ENCODE measurements at regions not wholly inside any gene's neighbourhood (a gene's known extent, or its start where the extent isn't known, plus 50 kb on each side); places are given as distances from the start of the nearest gene placed in this dataset.
A peak's percentile ranks its signal among the peaks of the same experiment; 100 is the strongest.
"Not testable (repeated sequence)": the region's sequence is repeated elsewhere in the genome, so short reads cannot be mapped to it uniquely, and the experiment has no call there.

DNA sequence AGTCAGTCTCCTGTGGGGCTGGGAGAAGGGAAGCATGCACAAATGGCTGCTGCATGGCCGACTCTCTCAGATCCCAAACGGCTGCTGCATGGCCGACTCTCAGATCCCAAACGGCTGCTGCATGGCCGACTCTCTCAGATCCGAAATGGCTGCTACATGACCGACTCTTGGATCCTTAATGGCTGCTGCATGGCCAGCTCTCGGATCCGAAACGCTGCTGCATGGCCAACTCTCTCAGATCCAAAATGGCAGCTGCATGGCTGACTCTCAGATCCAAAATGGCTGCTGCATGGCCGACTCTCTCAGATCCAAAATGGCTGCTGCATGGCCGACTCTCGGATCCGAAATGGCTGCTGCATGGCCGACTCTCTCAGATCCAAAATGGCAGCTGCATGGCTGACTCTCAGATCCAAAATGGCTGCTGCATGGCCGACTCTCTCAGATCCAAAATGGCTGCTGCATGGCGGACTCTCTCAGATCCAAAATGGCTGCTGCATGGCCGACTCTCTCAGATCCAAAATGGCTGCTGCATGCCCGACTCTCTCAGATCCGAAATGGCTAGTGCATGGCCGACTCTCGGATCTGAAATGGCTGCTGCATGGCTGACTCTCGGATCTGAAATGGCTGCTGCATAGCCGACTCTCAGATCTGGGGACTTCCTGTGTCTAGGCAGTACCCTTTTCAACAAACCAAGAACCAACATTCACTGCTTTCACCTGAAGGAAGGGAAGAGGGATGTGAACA, 284.8 kb upstream of the SMIM21 start:
- H3F3A ChIP-seq (replicated peaks; ENCODE audit: low read depth); H3K27ac Mint-ChIP-seq; H3K4me1 Mint-ChIP-seq; H3K79me2 ChIP-seq (replicated peaks; ENCODE audit: insufficient read depth); DNase-seq (ENCODE audit: low spot score); H3K4me3 ChIP-seq; H3K27me3 ChIP-seq (ENCODE audit: insufficient read depth); H4K20me1 ChIP-seq (replicated peaks; ENCODE audit: insufficient read depth); H3K36me3 ChIP-seq (ENCODE audit: insufficient read depth); H3K27me3 Mint-ChIP-seq (ENCODE audit: insufficient read depth, low read depth, poor library complexity); ATAC-seq; H3K4me1 ChIP-seq (ENCODE audit: insufficient read depth); H3K9me2 ChIP-seq (ENCODE audit: insufficient read depth); H3K4me3 Mint-ChIP-seq; H3K27ac ChIP-seq (ENCODE audit: low read depth); H3K4me2 ChIP-seq: not testable (repeated sequence)
- peaks cover 13% of the 10 kb centered on the region for H3K36me3 Mint-ChIP-seq (ENCODE audit: low read depth)
- peaks cover 15% of the 10 kb centered on the region for H3K9me3 Mint-ChIP-seq
- H2AFZ ChIP-seq = 0 out of 2 replicates have a peak overlapping the region, but pooled peaks have one; percentile 57

DNA sequence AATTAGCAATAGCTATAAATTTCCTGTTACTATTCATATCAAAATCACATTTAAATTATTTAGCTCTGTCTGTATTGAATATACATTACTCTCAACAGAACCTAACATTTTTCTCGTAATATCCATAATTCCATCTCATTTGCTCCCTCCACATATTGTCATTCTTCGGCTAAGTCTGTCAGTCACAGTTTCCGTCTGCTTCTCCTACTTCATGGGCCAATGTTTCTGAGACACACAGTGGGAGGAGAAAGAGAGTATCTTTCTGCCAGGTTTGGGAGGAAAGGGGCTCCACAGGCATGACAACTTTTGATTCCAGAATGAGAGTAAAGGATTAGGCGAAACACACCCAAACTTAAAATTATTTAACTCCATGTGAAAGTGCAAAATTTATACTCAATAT, 273.1 kb upstream of the SMIM21 start:
- H3K4me3 ChIP-seq = no peak overlapping the region
- ATAC-seq (no peak), DNase-seq (ENCODE audit: low spot score) (no peak)
- H3K36me3 ChIP-seq (ENCODE audit: insufficient read depth) = no peaks in the 10 kb centered on the region
- Mint-ChIP-seq H3K9me3 (peaks cover 41% of the 10 kb centered on the region), H3K4me3 (no peak overlapping the region), H3K36me3 (ENCODE audit: low read depth) (peaks cover 25% of the 10 kb centered on the region), H3K27ac (no peak overlapping the region), H3K4me1 (no peaks in the 10 kb centered on the region), H3K27me3 (ENCODE audit: insufficient read depth, low read depth, poor library complexity) (peaks cover 2% of the 10 kb centered on the region)
- H3K79me2 ChIP-seq (replicated peaks; ENCODE audit: insufficient read depth) = no peaks in the 10 kb centered on the region
- no peaks in the 10 kb centered on the region for H4K20me1 ChIP-seq (replicated peaks; ENCODE audit: insufficient read depth)
- TF ChIP-seq EZH2phosphoT487 (IDR thresholded peaks at IDR 0.05; ENCODE audit: unreplicated experiment) = no peak
- no peaks in the 10 kb centered on the region for H3K27me3 ChIP-seq (ENCODE audit: insufficient read depth)
- no peak overlapping the region for H3K4me2 ChIP-seq
- no peak overlapping the region for H2AFZ ChIP-seq
- H3K27ac ChIP-seq (ENCODE audit: low read depth) = no peak overlapping the region
- H3K9me2 ChIP-seq (ENCODE audit: insufficient read depth) = no peaks in the 10 kb centered on the region
- H3F3A ChIP-seq (replicated peaks; ENCODE audit: low read depth) = no peaks in the 10 kb centered on the region
- H3K4me1 ChIP-seq (ENCODE audit: insufficient read depth) = no peaks in the 10 kb centered on the region

DNA sequence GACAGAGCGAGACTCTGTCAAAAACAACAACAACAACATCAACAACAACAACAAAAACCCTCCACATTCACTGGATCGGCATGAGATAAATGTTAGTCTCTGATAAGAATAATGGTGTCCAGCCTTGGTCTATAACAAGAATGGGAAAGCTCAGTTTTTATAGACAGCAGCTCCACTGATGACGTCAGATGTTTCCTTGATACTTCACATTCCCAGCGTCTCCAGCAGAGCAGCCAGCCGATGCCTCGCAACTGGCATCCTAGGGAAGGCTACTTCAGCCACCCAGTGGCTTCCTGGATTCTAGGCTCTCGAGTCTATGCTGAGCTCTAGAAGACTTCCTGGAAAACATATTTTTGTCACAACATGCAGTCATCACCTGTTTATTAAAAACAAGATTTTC, 271.4 kb upstream of the SMIM21 start:
- H3K79me2 ChIP-seq (replicated peaks; ENCODE audit: insufficient read depth) = no peaks in the 10 kb centered on the region
- ATAC-seq = no peak
- H3K4me3 ChIP-seq = no peak overlapping the region
- no peak overlapping the region for H2AFZ ChIP-seq
- H3K36me3 ChIP-seq (ENCODE audit: insufficient read depth) = no peaks in the 10 kb centered on the region
- no peak overlapping the region for H3K27ac Mint-ChIP-seq
- H3K27me3 ChIP-seq (ENCODE audit: insufficient read depth) = no peaks in the 10 kb centered on the region
- H3F3A ChIP-seq (replicated peaks; ENCODE audit: low read depth) = no peaks in the 10 kb centered on the region
- H3K4me1 Mint-ChIP-seq = peaks cover 7% of the 10 kb centered on the region; the same call in 2 of the 3 replicates
- no peak for DNase-seq (ENCODE audit: low spot score)
- H3K27ac ChIP-seq (ENCODE audit: low read depth) = no peak overlapping the region
- H4K20me1 ChIP-seq (replicated peaks; ENCODE audit: insufficient read depth) = no peaks in the 10 kb centered on the region
- peaks cover 29% of the 10 kb centered on the region for H3K9me3 Mint-ChIP-seq
- H3K9me2 ChIP-seq (ENCODE audit: insufficient read depth) = no peaks in the 10 kb centered on the region
- H3K4me2 ChIP-seq = no peak overlapping the region
- peaks cover 25% of the 10 kb centered on the region for H3K36me3 Mint-ChIP-seq (ENCODE audit: low read depth)
- peaks cover 2% of the 10 kb centered on the region for H3K27me3 Mint-ChIP-seq (ENCODE audit: insufficient read depth, low read depth, poor library complexity)
- H3K4me3 Mint-ChIP-seq = no peak overlapping the region
- H3K4me1 ChIP-seq (ENCODE audit: insufficient read depth) = no peaks in the 10 kb centered on the region
- TF ChIP-seq NANOG (IDR thresholded peaks at IDR 0.05; ENCODE audit: borderline replicate concordance) (no peak), JUNB (IDR thresholded peaks at IDR 0.05; ENCODE audit: unreplicated experiment) (no peak), STAT1 (IDR thresholded peaks at IDR 0.05; ENCODE audit: unreplicated experiment) (no peak), ZNF331 (CRISPR knock-in tag; IDR thresholded peaks at IDR 0.05; ENCODE audit: low read depth) (no peak)
- TF ChIP-seq, protein P1, sequence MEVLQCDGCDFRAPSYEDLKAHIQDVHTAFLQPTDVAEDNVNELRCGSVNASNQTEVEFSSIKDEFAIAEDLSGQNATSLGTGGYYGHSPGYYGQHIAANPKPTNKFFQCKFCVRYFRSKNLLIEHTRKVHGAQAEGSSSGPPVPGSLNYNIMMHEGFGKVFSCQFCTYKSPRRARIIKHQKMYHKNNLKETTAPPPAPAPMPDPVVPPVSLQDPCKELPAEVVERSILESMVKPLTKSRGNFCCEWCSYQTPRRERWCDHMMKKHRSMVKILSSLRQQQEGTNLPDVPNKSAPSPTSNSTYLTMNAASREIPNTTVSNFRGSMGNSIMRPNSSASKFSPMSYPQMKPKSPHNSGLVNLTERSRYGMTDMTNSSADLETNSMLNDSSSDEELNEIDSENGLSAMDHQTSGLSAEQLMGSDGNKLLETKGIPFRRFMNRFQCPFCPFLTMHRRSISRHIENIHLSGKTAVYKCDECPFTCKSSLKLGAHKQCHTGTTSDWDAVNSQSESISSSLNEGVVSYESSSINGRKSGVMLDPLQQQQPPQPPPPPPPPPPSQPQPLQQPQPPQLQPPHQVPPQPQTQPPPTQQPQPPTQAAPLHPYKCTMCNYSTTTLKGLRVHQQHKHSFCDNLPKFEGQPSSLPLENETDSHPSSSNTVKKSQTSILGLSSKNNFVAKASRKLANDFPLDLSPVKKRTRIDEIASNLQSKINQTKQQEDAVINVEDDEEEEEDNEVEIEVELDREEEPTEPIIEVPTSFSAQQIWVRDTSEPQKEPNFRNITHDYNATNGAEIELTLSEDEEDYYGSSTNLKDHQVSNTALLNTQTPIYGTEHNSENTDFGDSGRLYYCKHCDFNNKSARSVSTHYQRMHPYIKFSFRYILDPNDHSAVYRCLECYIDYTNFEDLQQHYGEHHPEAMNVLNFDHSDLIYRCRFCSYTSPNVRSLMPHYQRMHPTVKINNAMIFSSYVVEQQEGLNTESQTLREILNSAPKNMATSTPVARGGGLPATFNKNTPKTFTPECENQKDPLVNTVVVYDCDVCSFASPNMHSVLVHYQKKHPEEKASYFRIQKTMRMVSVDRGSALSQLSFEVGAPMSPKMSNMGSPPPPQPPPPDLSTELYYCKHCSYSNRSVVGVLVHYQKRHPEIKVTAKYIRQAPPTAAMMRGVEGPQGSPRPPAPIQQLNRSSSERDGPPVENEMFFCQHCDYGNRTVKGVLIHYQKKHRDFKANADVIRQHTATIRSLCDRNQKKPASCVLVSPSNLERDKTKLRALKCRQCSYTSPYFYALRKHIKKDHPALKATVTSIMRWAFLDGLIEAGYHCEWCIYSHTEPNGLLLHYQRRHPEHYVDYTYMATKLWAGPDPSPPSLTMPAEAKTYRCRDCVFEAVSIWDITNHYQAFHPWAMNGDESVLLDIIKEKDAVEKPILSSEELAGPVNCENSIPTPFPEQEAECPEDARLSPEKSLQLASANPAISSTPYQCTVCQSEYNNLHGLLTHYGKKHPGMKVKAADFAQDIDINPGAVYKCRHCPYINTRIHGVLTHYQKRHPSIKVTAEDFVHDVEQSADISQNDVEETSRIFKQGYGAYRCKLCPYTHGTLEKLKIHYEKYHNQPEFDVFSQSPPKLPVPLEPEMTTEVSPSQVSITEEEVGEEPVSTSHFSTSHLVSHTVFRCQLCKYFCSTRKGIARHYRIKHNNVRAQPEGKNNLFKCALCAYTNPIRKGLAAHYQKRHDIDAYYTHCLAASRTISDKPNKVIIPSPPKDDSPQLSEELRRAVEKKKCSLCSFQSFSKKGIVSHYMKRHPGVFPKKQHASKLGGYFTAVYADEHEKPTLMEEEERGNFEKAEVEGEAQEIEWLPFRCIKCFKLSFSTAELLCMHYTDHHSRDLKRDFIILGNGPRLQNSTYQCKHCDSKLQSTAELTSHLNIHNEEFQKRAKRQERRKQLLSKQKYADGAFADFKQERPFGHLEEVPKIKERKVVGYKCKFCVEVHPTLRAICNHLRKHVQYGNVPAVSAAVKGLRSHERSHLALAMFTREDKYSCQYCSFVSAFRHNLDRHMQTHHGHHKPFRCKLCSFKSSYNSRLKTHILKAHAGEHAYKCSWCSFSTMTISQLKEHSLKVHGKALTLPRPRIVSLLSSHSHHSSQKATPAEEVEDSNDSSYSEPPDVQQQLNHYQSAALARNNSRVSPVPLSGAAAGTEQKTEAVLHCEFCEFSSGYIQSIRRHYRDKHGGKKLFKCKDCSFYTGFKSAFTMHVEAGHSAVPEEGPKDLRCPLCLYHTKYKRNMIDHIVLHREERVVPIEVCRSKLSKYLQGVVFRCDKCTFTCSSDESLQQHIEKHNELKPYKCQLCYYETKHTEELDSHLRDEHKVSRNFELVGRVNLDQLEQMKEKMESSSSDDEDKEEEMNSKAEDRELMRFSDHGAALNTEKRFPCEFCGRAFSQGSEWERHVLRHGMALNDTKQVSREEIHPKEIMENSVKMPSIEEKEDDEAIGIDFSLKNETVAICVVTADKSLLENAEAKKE (CRISPR knock-in tag; IDR thresholded peaks at IDR 0.05) = no peak
- TF ChIP-seq, protein P2, sequence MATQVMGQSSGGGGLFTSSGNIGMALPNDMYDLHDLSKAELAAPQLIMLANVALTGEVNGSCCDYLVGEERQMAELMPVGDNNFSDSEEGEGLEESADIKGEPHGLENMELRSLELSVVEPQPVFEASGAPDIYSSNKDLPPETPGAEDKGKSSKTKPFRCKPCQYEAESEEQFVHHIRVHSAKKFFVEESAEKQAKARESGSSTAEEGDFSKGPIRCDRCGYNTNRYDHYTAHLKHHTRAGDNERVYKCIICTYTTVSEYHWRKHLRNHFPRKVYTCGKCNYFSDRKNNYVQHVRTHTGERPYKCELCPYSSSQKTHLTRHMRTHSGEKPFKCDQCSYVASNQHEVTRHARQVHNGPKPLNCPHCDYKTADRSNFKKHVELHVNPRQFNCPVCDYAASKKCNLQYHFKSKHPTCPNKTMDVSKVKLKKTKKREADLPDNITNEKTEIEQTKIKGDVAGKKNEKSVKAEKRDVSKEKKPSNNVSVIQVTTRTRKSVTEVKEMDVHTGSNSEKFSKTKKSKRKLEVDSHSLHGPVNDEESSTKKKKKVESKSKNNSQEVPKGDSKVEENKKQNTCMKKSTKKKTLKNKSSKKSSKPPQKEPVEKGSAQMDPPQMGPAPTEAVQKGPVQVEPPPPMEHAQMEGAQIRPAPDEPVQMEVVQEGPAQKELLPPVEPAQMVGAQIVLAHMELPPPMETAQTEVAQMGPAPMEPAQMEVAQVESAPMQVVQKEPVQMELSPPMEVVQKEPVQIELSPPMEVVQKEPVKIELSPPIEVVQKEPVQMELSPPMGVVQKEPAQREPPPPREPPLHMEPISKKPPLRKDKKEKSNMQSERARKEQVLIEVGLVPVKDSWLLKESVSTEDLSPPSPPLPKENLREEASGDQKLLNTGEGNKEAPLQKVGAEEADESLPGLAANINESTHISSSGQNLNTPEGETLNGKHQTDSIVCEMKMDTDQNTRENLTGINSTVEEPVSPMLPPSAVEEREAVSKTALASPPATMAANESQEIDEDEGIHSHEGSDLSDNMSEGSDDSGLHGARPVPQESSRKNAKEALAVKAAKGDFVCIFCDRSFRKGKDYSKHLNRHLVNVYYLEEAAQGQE (IDR thresholded peaks at IDR 0.05; ENCODE audit: unreplicated experiment) = no peak

Measured in GM23338 (cell line).